Loucy (cell line): ENCODE measurements at regions not wholly inside any gene's neighbourhood (a gene's known extent, or its start where the extent isn't known, plus 50 kb on each side); places are given as distances from the start of the nearest gene placed in this dataset.

Experiments used
- H2AFZ ChIP-seq: fragments of 200-600 bp; sonication (generic); 2 replicates; pipeline ENCODE4 v1.6.0; 2016; ENCODE audit warnings: antibody characterized with exemption, mild to moderate bottlenecking, low read length, moderate library complexity
- H3F3A ChIP-seq: fragments of 200-600 bp; 2 replicates; pipeline ENCODE4 v1.6.0; 2016; ENCODE audit warnings: antibody characterized with exemption, low read depth, mild to moderate bottlenecking
- H3K27me3 ChIP-seq: fragments of 200-600 bp; sonication (generic); 2 replicates; pipeline ENCODE4 v1.6.1; 2014; ENCODE audit warnings: low read length, mild to moderate bottlenecking; ENCODE audit not compliant: insufficient read depth, poor library complexity, severe bottlenecking
- H3K36me3 ChIP-seq: fragments of 200-600 bp; sonication (generic); 2 replicates; pipeline ENCODE4 v1.6.1; 2016; ENCODE audit warnings: low read length; ENCODE audit not compliant: insufficient read depth
- H3K4me1 ChIP-seq: fragments of 200-600 bp; sonication (generic); 2 replicates; pipeline ENCODE4 v1.5.1; 2014; ENCODE audit warnings: low read length, mild to moderate bottlenecking; ENCODE audit not compliant: insufficient read depth, poor library complexity, severe bottlenecking
- H3K4me2 ChIP-seq: fragments of 200-600 bp; sonication (generic); 2 replicates; pipeline ENCODE4 v1.6.0; 2014; ENCODE audit warnings: antibody characterized with exemption, low read length, low read depth, mild to moderate bottlenecking; ENCODE audit not compliant: poor library complexity, severe bottlenecking
- H3K4me3 ChIP-seq: fragments of 200-600 bp; sonication (generic); 2 replicates; pipeline ENCODE4 v1.5.1; 2014; ENCODE audit warnings: low read length, mild to moderate bottlenecking, mixed read lengths; ENCODE audit not compliant: poor library complexity, severe bottlenecking
- H3K79me2 ChIP-seq: fragments of 200-600 bp; sonication (generic); 2 replicates; pipeline ENCODE4 v1.6.1; 2014; ENCODE audit warnings: low read length; ENCODE audit not compliant: insufficient read depth
- H3K9ac ChIP-seq: fragments of 200-600 bp; sonication (generic); 2 replicates; pipeline ENCODE4 v1.6.0; 2014; ENCODE audit warnings: mild to moderate bottlenecking, low read depth, low read length, moderate library complexity; ENCODE audit not compliant: poor library complexity, severe bottlenecking
- H3K9me2 ChIP-seq: fragments of 200-600 bp; sonication (generic); replicated peaks from 2 replicates; pipeline ENCODE4 v1.6.1; 2016; ENCODE audit warnings: low read depth, low read length, mixed read lengths
- H3K9me3 ChIP-seq: fragments of 200-600 bp; sonication (generic); 2 replicates; pipeline ENCODE4 v1.6.1; 2014; ENCODE audit warnings: mild to moderate bottlenecking, antibody characterized with exemption, low read length, low read depth; ENCODE audit not compliant: insufficient read depth
- H4K20me1 ChIP-seq: fragments of 200-600 bp; sonication (generic); 2 replicates; pipeline ENCODE4 v1.6.0; 2014; ENCODE audit warnings: antibody characterized with exemption, low read length, mild to moderate bottlenecking; ENCODE audit not compliant: insufficient read depth, poor library complexity, severe bottlenecking
- CTCF ChIP-seq: fragments of 200-600 bp; sonication (generic); conservative IDR thresholded peaks from 2 replicates; pipeline ENCODE4 v1.5.1; 2014; ENCODE audit warnings: mild to moderate bottlenecking, antibody characterized with exemption, low read length
- EZH2phosphoT487 ChIP-seq: fragments of 200-600 bp; IDR thresholded peaks from 2 replicates; pipeline ENCODE4 v1.6.1; 2018; ENCODE audit warnings: antibody characterized with exemption, mild to moderate bottlenecking, moderate library complexity, borderline replicate concordance

GRCh38 chr2:180609626-180610340 lies 370.6 kb upstream of the UBE2E3 start:
- no peak overlapping the region for H3K4me3 ChIP-seq
- H3K4me1 ChIP-seq: no peaks in the 10 kb centered on the region
- no peak overlapping the region; the same call in 1 of the 2 replicates for H2AFZ ChIP-seq
- H3K36me3 ChIP-seq: no peaks in the 10 kb centered on the region
- H3F3A ChIP-seq: no peaks in the 10 kb centered on the region
- no peaks in the 10 kb centered on the region for H4K20me1 ChIP-seq
- H3K27me3 ChIP-seq: no peaks in the 10 kb centered on the region
- H3K9me3 ChIP-seq: no peaks in the 10 kb centered on the region
- TF ChIP-seq CTCF (no peak), EZH2phosphoT487 (no peak)
- H3K9me2 ChIP-seq: no peaks in the 10 kb centered on the region
- H3K4me2 ChIP-seq: no peak overlapping the region
- no peaks in the 10 kb centered on the region for H3K79me2 ChIP-seq
- H3K9ac ChIP-seq: no peak overlapping the region

DNA sequence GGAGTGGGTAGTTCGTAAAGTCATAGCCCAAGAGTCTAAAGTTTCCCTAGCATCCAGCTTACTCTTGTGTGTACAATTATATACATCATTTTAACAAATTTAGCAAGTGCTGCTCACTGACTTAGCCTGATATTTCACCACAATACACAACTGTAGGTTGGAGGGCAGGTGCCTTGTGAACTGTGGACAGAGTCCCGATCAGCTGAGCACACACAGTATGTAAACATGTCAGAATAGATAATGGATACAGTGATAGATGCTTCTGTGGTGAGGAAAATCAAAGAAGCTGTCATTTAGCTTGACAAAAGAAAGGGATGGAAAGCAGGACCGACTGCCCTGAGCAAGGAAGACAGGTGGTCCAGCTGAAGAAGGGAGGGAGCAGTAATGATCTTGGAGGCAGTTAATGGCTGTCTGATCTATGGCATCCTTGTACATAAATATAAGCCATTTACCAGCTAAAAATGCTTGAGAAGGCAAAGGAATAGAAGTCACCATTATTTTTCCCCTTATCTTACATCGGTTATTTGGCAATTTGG lies 372.8 kb upstream of the UBE2E3 start:
- Histone ChIP-seq H3K4me2 (no peak overlapping the region), H2AFZ (no peak overlapping the region), H3K27me3 (no peaks in the 10 kb centered on the region), H3F3A (no peaks in the 10 kb centered on the region), H3K4me1 (no peaks in the 10 kb centered on the region), H3K9me3 (no peaks in the 10 kb centered on the region), H4K20me1 (no peaks in the 10 kb centered on the region), H3K79me2 (no peaks in the 10 kb centered on the region), H3K9me2 (no peaks in the 10 kb centered on the region), H3K9ac (no peak overlapping the region), H3K4me3 (no peak overlapping the region), H3K36me3 (no peaks in the 10 kb centered on the region)
- TF ChIP-seq CTCF (no peak), EZH2phosphoT487 (no peak)

GRCh38 chr2:180604077-180604476 lies 376.3 kb upstream of the UBE2E3 start:
- H3K4me3 ChIP-seq: no peak overlapping the region
- no peaks in the 10 kb centered on the region for H3K79me2 ChIP-seq
- no peak overlapping the region for H3K4me2 ChIP-seq
- no peaks in the 10 kb centered on the region for H3K36me3 ChIP-seq
- H3K27me3 ChIP-seq: no peaks in the 10 kb centered on the region
- H4K20me1 ChIP-seq: no peaks in the 10 kb centered on the region
- H3K4me1 ChIP-seq: no peaks in the 10 kb centered on the region
- no peak for TF ChIP-seq EZH2phosphoT487
- TF ChIP-seq CTCF: peak; percentile 61
- no peaks in the 10 kb centered on the region for H3K9me3 ChIP-seq
- H2AFZ ChIP-seq: no peak overlapping the region
- no peak overlapping the region for H3K9ac ChIP-seq
- no peaks in the 10 kb centered on the region for H3F3A ChIP-seq
- H3K9me2 ChIP-seq: no peaks in the 10 kb centered on the region
